Activated CD8-positive, alpha-beta memory T cell treated with anti-CD3 and anti-CD28 coated beads for 1 hour (primary cell): ENCODE measurements at regions not wholly inside any gene's neighbourhood (a gene's known extent, or its start where the extent isn't known, plus 50 kb on each side); places are given as distances from the start of the nearest gene placed in this dataset.

ENCODE experiments used
- DNase-seq, 2 donors: peaks; one replicate each; pipeline ENCODE4 v3.0.0-alpha.2; 2020; ENCODE audit warnings: low read depth in 1 of 2; ENCODE audit errors: extremely low read depth in 1 of 2

GRCh38 chr7:98565103-98565502 lies 52.0 kb upstream of the NPTX2 start:
- DNase-seq = no peak

DNA sequence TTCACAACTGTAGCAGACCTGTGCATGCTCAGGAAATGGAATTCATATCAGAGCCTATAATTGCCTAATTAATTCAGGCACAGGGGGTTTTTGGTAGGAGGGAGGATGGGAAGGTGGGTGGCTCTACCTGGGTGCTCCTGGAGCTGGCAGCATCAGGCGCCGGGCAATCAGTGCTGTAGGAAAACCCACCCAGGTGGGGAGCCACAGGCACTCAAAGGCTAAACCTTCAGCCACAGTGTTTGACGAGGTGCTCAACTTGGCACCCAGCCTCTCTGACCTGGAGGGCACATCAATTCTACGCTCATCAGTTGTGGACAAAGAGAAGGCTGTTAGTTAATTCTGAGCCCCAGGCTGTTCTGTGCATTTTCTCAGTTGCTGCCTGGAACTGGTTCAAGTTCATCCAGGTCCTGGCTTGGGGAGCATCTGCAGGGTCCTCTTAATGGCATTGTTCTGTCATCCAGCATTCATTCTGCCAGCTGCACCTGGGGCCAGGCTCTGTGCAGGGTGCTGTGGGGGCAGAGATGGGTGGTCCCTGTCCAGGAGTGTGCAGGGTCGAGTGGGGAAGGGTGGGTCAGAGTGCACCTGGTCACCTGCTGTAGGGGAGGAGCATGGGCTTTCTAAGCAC lies 54.1 kb upstream of the NPTX2 start:
- DNase-seq = no peak

DNA sequence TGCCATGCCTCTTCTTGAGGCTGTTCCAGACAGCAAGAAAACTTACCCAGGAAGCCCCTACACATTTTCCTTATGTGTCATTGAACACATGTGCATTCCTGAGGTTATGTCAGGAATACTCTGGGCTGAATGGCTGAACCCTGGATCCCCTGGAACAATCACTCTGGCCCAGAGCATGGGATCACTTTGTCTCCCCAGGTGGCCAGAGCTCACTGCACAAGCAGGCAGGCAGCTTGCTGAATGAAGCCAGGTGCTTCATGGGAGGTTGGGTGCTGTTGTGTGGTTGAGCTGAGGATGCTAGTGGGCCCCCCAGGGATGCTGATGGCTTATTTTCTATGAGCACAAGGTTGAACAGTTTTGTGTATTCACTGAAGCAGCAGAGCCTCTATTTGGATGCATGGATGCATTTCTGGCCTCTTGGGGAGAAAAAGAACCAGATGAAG lies 54.7 kb upstream of the NPTX2 start:
- DNase-seq = no peak

DNA sequence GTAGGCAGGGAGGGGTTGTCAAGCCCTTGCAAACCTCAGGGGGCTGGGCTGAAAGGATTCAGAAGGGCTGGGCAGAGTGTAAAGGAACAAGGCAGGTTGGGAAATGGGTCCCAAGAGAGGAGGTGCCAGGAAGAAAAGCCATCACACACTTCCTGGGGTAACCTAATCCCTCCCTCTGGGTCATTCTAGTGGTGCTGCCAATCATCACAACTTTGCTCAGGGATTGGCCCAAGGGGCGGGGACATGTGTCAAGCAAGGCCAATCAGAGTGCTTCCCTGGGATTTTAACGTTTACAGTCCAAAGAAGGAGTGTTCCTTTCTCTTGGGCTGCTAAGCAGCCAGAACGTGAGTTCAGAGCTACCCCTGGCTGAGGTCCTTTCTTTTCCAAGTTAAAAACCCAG lies 57.1 kb upstream of the NPTX2 start:
- no peak for DNase-seq

- DNase-seq = no peak
Observed at GRCh38 chr7:98559219-98559618, 57.9 kb upstream of the NPTX2 start.

DNA sequence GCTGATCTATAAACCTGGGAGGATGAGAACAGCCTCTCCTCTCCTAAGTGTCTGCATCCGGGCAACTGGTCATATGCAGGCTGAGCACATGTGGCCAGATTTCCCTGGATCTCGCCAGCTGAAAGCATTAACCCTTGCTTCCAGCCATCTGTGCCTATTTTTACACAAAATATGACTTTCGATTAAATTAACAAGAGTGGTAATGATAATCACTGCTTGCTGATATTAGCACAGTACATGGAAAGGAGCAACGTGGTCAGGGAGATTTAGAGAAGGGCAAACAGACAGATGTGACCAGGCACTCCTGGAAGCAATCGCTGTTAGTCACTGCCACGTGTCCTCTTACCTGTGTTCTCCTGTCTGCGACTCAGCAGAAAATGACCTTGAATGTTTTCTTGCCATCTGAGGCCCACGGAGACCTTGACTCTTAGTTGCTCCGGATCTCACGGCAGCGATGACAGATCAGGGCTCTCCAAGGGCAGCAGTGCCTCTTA lies 59.5 kb upstream of the NPTX2 start:
- DNase-seq = no peak

GRCh38 chr7:98556288-98556687 lies 60.8 kb upstream of the NPTX2 start:
- no peak for DNase-seq

GRCh38 chr7:98555403-98555802 lies 61.7 kb upstream of the NPTX2 start:
- DNase-seq = no peak

- no peak for DNase-seq
Observed at GRCh38 chr7:98553666-98554065, 63.4 kb upstream of the NPTX2 start.

- no peak for DNase-seq
Observed at GRCh38 chr7:98551611-98552273, 65.3 kb upstream of the NPTX2 start.

GRCh38 chr7:98548971-98549370 lies 68.1 kb upstream of the NPTX2 start:
- no peak for DNase-seq

- DNase-seq = no peak
Observed at GRCh38 chr7:98548370-98548769, 68.7 kb upstream of the NPTX2 start.

DNA sequence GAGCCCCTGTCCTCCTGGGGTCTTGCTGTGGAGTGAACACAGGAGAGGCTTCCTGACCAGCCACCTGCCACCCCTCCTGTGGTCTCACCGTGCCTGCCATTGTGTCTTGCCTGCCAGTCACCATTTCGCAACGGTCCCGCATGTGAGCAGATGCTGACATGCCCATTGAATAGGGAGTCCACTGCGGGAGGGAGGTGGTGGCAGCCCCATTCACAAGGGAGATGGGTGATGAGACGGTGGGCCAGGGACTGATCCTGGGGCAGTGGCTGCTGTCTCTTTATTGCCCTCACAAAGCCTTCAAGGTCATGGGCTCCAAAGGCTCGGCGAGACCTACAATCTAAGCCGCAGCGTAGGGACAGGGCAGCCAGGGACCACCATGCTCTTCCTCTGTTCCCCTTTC lies 76.0 kb upstream of the NPTX2 start:
- no peak for DNase-seq

- no peak for DNase-seq
Observed at GRCh38 chr7:98539865-98540264, 77.2 kb upstream of the NPTX2 start.

GRCh38 chr7:98536803-98537202 lies 80.3 kb upstream of the NPTX2 start:
- no peak for DNase-seq

GRCh38 chr7:98534493-98534892 lies 82.6 kb upstream of the NPTX2 start:
- no peak for DNase-seq

- no peak for DNase-seq
Observed at GRCh38 chr7:98531717-98532116, 85.4 kb upstream of the NPTX2 start.

GRCh38 chr7:98528079-98528478 lies 89.0 kb upstream of the NPTX2 start:
- DNase-seq = no peak

DNA sequence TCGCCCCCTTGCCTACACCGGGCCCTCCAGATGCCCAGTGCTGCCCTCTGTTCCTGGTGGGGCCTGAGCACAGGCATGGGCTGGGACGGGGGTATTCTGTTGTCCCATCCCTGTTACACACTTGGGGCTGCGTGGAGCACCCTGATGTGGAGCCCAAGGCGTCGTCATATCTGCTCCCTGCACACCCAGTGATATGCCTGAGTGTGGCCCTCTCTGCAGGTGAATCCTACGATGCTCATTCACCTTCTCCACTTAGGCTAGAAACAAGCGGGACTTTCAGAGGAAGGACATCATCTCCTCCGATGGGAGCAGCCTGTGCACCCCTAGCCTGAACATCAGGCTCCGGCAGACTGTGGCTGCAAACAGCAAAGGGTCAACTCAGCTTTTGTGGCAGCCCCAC lies 91.0 kb upstream of the NPTX2 start:
- DNase-seq = no peak

DNA sequence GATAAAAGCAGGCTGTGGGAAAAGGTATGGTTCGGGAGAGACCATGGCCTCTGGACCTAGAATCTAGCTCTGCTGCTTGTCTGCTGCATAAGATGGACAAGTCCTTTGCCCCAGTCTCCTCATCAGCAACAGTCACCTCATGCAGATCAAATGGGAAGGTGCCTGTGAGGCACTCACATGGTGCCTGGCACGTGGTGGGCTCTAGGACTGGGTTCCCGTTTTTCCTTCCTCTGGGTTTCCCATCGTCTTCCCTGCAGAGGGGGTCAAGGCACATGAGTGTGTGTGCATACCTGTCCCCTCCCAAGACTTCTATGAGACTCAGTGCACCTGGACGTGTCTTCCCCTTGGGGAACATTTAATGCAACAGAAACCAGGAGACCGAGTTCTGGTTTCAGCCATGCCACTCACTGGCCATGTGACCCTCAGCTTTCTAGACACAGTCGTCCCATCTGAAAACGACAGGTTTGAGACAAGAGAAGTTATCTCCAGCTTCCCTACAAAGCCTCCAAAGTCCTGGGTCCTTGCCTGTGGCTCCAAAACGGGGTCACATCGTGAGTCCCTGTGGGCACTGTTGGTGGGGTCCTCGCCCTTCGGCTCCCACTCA lies 95.9 kb upstream of the NPTX2 start:
- DNase-seq = no peak

- no peak for DNase-seq
Observed at GRCh38 chr7:98520356-98520951, 96.6 kb upstream of the NPTX2 start.
